Mucosa of gallbladder (tissue), 1 donor: ENCODE measurements at regions not wholly inside any gene's neighbourhood (a gene's known extent, or its start where the extent isn't known, plus 50 kb on each side); places are given as distances from the start of the nearest gene placed in this dataset.
"Not testable (repeated sequence)": the region's sequence is repeated elsewhere in the genome, so short reads cannot be mapped to it uniquely, and the experiment has no call there.

Source experiments
- DNase-seq: peaks from one replicate; pipeline ENCODE4 v3.0.0-alpha.2; 2020; ENCODE audit warnings: low spot score
- donor health status: DM: no; HTN: no; CAD: no.

GRCh38 chr3:144523396-144523795, 551.8 kb downstream of the DIPK2A start:
- no peak for DNase-seq

GRCh38 chr3:144524531-144524930, 552.9 kb downstream of the DIPK2A start:
- DNase-seq, result no peak

DNA sequence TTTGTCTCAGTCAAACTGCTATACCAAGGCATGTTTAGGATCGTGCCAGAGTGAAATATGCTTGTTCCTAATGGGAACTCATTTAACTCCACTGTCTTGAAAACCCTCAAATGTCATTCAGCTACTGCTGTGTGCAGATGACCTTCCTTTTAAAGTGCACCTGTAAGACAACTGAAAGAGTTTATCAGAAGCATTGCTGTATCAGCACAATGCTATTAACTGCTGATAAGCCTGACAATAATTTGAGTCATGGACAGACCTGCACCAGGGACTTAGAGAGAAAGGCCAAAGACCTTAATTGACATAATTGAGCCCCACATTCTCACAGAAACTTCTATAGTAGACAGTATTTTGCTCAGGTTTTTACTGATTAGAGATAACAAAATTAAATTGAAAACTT, 557.9 kb downstream of the DIPK2A start:
- no peak for DNase-seq

DNA sequence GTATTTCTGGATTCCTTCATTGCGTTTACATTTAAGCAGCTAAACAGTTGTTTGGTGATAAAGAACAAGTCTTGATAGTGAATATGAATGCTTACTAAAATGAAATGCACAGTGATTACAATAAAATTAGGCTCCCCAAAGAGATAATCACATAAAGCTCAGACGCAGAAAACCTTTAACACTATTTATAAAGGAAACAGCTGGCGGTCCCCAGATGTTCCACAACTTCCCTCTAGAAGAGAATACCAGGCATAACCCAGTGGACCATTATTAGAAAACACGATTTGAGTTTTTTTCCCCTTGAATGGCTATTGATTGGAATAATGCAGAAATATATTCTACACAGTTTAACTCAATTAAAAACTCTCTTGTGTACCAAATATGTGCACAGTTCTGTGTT, 573.2 kb downstream of the DIPK2A start:
- no peak for DNase-seq

DNA sequence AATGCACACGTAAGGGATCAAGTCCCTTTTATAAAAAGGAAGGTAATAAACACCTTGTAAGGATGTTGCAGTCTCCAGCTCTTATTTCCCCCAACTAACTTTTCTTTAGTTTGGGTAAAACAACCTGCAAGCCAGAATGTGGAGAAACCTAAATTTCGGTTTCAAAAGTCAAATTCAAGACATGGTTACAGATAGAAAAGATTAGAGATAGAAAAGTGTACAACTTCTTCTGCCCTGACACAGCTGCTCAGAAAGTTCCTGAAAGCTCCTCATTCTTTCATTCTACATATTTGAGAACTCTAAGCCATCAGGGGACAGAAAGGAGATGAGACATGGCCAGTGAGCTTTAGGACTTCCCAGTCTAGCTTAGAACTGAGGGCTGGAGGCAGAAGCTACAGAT, 574.9 kb downstream of the DIPK2A start:
- DNase-seq, result no peak

DNA sequence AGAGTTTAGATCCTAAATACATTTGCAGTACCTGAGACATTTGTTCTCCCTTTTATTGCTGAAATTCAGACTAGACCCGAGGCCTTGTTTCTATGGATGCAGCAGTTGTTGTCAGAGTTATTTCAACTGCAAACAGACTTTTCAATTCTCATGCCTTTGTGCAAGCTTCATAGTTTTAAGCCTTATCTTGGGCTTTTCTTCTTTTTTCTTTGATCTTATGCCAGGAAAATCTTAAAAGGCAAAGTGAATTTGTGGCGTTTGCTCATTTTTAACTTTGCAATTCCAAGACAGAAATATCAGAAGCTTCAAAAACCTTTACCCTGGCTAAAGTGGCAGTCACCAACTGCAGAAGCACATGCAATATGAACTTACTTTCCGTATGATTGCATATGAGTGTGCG, 576.7 kb downstream of the DIPK2A start:
- DNase-seq, result no peak

GRCh38 chr3:144549166-144549565, 577.5 kb downstream of the DIPK2A start:
- no peak for DNase-seq

DNA sequence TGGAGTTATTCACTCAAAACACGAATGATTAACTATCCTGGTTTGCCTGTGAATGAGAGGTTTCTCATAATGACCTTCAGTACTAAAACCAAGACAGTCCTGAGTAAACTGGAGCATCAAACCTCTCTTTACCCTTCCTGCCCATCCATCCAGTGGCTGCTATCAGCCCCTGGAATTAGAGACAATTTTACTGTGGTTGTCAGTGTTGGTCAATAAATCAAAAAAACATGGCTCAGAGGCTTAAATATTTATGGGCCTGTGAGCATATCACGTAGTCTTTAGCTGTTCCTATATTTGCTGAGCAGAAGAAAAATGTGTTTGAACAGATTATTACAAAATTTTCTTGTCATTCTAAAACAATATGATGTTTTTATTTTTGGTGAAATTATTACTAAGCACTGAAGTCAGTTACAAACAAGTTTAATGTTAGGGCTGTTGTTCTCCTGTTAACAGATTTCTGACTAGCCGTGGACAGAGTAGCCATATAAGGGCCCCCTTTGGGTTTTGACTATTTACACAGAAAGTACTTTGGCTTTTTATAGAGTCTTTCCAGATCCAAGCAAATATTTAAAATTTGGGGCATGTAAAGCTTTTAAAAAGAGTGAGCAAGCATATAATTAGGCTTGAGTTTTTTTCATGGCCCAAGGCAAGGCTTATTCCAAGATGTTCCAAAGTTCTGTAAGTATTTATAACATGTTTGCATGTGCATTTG, 580.9 kb downstream of the DIPK2A start:
- DNase-seq, result no peak

DNA sequence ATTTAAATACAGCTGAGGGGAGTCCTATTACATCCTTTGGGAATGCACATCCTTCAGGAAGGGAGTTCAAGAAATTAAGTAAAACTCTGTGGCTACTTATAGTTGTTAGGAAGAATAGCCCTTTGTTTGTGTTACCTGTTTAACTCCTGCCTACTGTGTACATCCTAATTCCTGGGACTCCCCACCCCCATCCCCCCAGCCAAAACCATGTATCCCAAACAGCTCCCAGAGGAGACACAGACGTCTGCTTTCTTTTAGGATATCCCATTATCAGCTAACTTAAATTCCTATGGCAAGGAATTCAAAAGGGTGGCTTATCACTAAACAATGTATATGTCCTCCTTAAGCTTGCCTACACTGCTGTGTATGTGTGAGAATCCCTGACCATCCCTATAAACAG, 581.7 kb downstream of the DIPK2A start:
- DNase-seq, result no peak

DNA sequence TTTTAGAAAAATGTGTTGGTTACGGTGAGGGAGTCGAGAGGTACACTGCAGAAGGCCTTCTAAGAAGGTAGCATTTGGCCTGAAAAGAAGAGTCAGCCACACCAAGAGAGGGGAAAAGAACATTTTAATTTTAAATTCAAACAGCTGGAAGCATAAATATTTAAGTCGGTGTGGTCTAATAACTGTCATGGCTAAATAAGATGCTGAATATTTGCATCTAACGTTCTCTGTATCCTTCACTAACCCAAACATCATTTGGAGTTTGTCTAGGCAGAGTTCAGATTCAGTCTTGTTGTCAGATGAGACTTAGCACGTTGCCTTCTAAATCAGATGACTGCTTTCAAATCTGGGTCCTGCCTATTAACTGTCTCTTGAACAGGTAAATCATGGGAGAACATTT, 583.3 kb downstream of the DIPK2A start:
- DNase-seq, result no peak

DNA sequence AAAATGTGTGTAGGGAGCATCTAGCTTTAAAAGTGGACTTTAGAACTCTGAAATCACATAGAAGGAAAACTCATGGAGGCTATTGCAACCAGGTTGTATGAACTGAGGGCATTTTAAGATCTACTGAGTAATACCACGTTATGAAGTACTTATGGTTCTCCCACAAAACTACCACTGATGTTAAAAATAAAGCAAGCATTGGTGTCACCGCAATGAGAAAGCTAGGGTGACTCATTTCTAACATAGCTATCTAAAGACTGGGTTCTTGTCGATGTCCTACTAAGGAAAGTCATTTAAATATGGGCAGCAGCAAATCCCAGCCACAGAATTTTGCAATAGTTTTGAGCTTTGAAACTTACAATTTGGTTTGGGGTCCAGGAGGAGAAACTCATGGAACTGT, 584.8 kb downstream of the DIPK2A start:
- no peak for DNase-seq

- no peak for DNase-seq
Observed at GRCh38 chr3:144557515-144557914, 585.9 kb downstream of the DIPK2A start.

GRCh38 chr3:144564011-144564410, 592.4 kb downstream of the DIPK2A start:
- no peak for DNase-seq

GRCh38 chr3:144566320-144566719, 594.7 kb downstream of the DIPK2A start:
- DNase-seq, result no peak

GRCh38 chr3:144569651-144570050, 598.0 kb downstream of the DIPK2A start:
- DNase-seq, result no peak

- DNase-seq, result no peak
Observed at GRCh38 chr3:144583871-144584270, 612.2 kb downstream of the DIPK2A start.

- no peak for DNase-seq
Observed at GRCh38 chr3:144585408-144585807, 613.8 kb downstream of the DIPK2A start.

- no peak for DNase-seq
Observed at GRCh38 chr3:144585953-144586352, 614.3 kb downstream of the DIPK2A start.

DNA sequence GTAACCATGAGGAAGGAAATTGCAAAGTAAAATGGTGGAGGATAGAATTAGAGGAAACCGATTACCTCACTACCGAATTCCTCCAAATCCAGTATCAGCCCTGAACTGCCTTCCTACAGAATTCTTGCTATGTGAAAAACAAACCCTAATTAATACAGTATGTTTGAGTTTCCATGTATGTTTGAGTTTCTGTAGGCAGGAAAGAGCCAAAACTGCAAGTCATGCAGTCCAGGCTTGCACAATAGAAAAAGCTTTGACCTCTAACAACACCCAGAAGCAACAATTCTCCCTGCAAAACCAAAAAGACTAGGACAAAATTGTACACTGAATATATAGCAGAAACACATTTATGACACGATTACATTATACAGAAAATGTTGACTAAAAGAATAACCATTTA, 614.8 kb downstream of the DIPK2A start:
- DNase-seq, result no peak

GRCh38 chr3:144590854-144591253, 619.2 kb downstream of the DIPK2A start:
- no peak for DNase-seq

DNA sequence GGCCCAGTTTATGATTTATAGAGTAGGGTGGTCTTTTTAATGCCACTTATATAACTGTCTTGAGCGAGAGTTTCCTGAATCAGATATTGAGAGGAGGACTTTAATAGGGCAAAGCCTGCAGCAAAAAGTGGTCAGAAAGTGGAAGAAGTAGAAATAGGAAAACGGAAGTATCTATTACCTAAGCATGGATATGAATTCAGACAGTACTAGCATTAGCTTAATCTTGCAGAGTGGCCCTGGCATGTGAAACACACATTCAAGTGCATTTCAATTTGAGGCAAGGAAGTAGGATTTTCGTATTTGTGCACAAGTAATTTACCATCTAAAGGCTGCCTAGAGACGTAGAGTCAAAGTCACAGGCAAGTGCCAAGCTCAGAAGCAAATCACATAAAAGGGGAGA, 622.3 kb downstream of the DIPK2A start:
- no peak for DNase-seq

DNA sequence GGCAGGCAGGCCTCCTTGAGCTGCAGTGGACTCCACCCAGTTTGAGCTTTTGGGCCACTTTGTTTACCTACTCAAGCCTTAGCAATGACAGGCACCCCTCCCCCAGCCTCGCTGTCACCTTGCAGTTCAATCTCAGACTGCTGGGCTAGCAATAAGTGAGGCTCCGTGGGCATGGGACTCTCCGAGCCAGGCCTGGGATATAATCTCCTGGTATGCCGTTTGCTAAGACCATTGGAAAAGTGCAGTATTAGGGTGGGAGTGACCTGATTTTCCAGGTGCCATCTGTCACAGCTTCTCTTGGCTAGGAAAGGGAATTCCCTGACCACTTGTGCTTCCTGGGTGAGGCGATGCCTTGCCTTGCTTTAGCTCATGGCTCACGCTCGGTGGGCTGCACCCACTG, 648.6 kb downstream of the DIPK2A start:
- not testable (repeated sequence) for DNase-seq

DNA sequence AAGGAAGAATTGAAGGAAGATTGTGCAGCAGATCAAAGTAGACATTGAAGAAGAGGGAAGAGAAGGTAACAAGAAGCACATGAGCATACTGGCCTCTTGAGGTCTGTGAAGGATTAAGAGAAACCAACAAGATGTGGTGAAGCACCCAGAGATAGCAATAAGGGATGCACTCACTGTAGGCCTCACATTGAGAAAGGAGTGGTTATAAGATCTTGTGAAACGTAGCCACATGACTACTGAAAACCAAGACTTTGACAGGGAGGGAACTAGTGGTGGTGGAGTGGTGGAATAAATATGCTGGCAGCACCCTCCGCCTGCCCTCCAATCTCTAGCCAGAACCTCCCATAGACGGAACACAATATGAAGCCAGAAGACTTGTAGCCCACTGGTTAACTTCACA, 651.2 kb downstream of the DIPK2A start:
- no peak for DNase-seq

- no peak for DNase-seq
Observed at GRCh38 chr3:144624656-144625055, 653.0 kb downstream of the DIPK2A start.
